ENCODE measurements at regions not wholly inside any gene's neighbourhood (a gene's known extent, or its start where the extent isn't known, plus 50 kb on each side); places are given as distances from the start of the nearest gene placed in this dataset.

DNA sequence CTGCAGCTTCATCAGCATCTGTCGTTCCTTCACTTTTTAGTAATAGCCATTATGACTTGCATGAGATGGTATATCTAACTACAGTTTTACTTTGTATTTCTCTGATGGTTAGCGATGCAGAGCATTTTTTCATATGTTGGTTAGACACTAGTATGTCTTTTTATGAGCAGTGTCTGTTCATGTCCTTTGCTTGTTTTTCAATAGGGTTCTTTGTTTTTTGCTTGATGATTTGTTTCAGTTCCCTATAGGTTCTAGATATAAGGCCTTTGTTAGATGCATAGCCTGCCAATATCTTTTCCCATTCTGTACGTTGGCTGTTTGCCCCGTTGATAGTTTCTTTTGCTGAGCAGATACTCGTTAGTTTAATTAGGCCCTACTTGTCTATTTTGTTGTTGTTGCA lies 487.2 kb upstream of the BCHE start:
- TF ChIP-seq, protein P1, sequence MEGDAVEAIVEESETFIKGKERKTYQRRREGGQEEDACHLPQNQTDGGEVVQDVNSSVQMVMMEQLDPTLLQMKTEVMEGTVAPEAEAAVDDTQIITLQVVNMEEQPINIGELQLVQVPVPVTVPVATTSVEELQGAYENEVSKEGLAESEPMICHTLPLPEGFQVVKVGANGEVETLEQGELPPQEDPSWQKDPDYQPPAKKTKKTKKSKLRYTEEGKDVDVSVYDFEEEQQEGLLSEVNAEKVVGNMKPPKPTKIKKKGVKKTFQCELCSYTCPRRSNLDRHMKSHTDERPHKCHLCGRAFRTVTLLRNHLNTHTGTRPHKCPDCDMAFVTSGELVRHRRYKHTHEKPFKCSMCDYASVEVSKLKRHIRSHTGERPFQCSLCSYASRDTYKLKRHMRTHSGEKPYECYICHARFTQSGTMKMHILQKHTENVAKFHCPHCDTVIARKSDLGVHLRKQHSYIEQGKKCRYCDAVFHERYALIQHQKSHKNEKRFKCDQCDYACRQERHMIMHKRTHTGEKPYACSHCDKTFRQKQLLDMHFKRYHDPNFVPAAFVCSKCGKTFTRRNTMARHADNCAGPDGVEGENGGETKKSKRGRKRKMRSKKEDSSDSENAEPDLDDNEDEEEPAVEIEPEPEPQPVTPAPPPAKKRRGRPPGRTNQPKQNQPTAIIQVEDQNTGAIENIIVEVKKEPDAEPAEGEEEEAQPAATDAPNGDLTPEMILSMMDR (IDR thresholded peaks at IDR 0.05): no peak
- no peak for DNase-seq
- peaks cover 24% of the 10 kb centered on the region for H3K9me3 Mint-ChIP-seq
- H3K27me3 Mint-ChIP-seq (ENCODE audit: insufficient read depth): no peaks in the 10 kb centered on the region
- no peak overlapping the region for H3K27ac Mint-ChIP-seq
- no peaks in the 10 kb centered on the region; the same call in 1 of the 2 replicates for H3K36me3 Mint-ChIP-seq (ENCODE audit: low read depth)
- no peak overlapping the region for H3K4me3 Mint-ChIP-seq
- no peaks in the 10 kb centered on the region for H3K4me1 Mint-ChIP-seq (ENCODE audit: low read depth)

- Mint-ChIP-seq H3K27me3 (ENCODE audit: insufficient read depth) (no peaks in the 10 kb centered on the region), H3K27ac (no peak overlapping the region), H3K4me1 (ENCODE audit: low read depth) (no peaks in the 10 kb centered on the region), H3K9me3 (peaks cover 23% of the 10 kb centered on the region), H3K4me3 (no peak overlapping the region), H3K36me3 (ENCODE audit: low read depth) (no peaks in the 10 kb centered on the region)
- TF ChIP-seq, protein P1 (IDR thresholded peaks at IDR 0.05): no peak
- DNase-seq: no peak
Observed at GRCh38 chr3:166322391-166322790, 485.2 kb upstream of the BCHE start.

DNA sequence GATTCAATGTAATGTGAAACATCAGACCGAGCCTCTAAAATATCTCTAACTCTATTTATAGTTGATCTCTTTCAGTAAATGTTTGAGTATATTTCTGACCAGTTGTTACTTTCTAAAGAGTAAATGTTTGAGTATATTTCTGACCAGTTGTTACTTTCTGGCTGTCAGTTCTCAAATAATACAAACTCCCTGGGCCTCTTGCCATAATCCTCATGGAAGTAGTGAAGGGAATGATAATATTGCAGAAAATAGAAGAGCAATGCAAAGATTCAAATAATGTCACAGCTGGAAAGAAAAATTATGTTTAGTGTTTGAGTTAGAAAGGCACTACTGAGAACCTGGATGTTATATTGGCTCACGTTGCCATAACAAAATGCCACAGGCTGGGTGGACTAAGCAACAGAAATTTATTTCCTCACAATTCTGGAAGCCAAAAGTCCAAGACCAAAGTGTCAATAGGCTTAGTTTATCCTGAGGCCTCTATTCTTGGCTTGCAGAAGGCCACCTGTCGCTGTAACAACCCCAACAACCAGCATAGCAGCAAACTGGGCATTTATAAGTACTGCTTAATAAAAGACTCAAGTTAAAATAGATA lies 470.6 kb upstream of the BCHE start:
- Mint-ChIP-seq H3K27ac (no peak overlapping the region), H3K4me1 (ENCODE audit: low read depth) (no peaks in the 10 kb centered on the region), H3K27me3 (ENCODE audit: insufficient read depth) (no peaks in the 10 kb centered on the region), H3K4me3 (no peak overlapping the region), H3K36me3 (ENCODE audit: low read depth) (no peaks in the 10 kb centered on the region), H3K9me3 (peaks cover 19% of the 10 kb centered on the region)
- TF ChIP-seq, protein P1 (IDR thresholded peaks at IDR 0.05): no peak
- DNase-seq: no peak

DNA sequence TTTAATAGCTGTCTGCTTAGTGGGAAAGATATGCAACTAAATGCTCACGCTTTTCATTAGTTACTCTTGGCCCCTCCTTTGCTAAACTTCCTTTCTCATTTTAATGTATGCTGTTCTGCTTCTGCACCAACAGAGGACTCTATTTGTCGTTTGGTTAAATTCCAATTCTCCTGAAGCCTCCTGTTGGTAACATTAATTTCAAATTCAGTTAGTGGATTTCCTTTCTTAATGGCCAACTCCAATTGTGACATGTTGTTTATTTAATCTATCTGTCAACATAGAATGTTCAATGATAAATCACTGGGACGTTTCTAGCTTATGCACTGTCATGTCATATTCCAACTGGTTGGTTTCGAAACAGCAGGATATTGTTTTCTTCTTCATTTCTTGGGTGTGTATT lies 467.4 kb upstream of the BCHE start:
- Mint-ChIP-seq H3K4me3 (no peak overlapping the region), H3K4me1 (ENCODE audit: low read depth) (no peaks in the 10 kb centered on the region), H3K27ac (no peak overlapping the region), H3K36me3 (ENCODE audit: low read depth) (no peaks in the 10 kb centered on the region), H3K9me3 (peaks cover 29% of the 10 kb centered on the region), H3K27me3 (ENCODE audit: insufficient read depth) (no peaks in the 10 kb centered on the region)
- DNase-seq: no peak
- TF ChIP-seq, protein P1 (IDR thresholded peaks at IDR 0.05): no peak

DNA sequence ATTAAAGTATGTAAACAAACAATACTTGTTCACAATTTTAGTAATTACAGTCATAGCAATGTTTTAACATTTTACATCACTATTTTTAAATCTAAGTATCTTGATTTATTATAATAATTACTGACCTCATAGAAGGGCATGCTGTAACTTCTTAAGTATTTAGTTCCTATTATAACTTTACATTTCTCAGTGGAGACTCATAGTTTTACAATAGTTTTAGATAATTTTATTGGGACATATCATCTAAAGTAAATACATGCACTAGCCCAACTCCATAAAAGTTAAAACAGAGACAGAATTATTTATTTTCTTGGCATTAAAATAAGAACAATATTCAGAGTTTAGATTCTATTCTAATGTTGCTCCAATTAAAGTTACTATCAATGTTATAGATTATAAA lies 466.5 kb upstream of the BCHE start:
- Mint-ChIP-seq H3K4me1 (ENCODE audit: low read depth) (no peaks in the 10 kb centered on the region), H3K27me3 (ENCODE audit: insufficient read depth) (no peaks in the 10 kb centered on the region), H3K36me3 (ENCODE audit: low read depth) (no peaks in the 10 kb centered on the region), H3K4me3 (no peak overlapping the region), H3K27ac (no peak overlapping the region), H3K9me3 (peaks cover 26% of the 10 kb centered on the region)
- TF ChIP-seq, protein P1 (IDR thresholded peaks at IDR 0.05): no peak
- no peak for DNase-seq

- Mint-ChIP-seq H3K36me3 (ENCODE audit: low read depth) (no peaks in the 10 kb centered on the region), H3K27ac (no peak overlapping the region), H3K27me3 (ENCODE audit: insufficient read depth) (no peaks in the 10 kb centered on the region), H3K9me3 (peaks cover 29% of the 10 kb centered on the region), H3K4me3 (no peak overlapping the region), H3K4me1 (ENCODE audit: low read depth) (no peaks in the 10 kb centered on the region)
- TF ChIP-seq, protein P1 (IDR thresholded peaks at IDR 0.05): no peak
- no peak for DNase-seq
Observed at GRCh38 chr3:166302331-166302730, 465.1 kb upstream of the BCHE start.

Data from HFFc6 (cell line).